HEK293 (cell line): ENCODE measurements at regions not wholly inside any gene's neighbourhood (a gene's known extent, or its start where the extent isn't known, plus 50 kb on each side); places are given as distances from the start of the nearest gene placed in this dataset.

Experiments used
- CTCF ChIP-seq: fragments of 450-650 bp; formaldehyde crosslinking; IDR thresholded peaks from 2 replicates; pipeline ENCODE4 v1.5.1; 2016; ENCODE audit warnings: missing biosample characterization, missing genetic modification characterization
- PBX3 ChIP-seq: sonication (generic); formaldehyde crosslinking; IDR thresholded peaks from 2 replicates; pipeline ENCODE4 v1.8.1; 2022; ENCODE audit warnings: mild to moderate bottlenecking, moderate library complexity, missing genetic modification reagents
- SCRT2 ChIP-seq: fragments of 450-650 bp; formaldehyde crosslinking; IDR thresholded peaks from 2 replicates; pipeline ENCODE4 v1.5.1; 2016; ENCODE audit warnings: missing biosample characterization, missing genetic modification characterization
- TSHZ1 ChIP-seq: fragments of 450-650 bp; formaldehyde crosslinking; IDR thresholded peaks from 2 replicates; pipeline ENCODE4 v1.5.1; 2016; ENCODE audit warnings: missing biosample characterization, missing genetic modification characterization, borderline replicate concordance
- ZNF202 ChIP-seq: fragments of 450-650 bp; formaldehyde crosslinking; IDR thresholded peaks from 2 replicates; pipeline ENCODE4 v1.5.1; 2016; ENCODE audit warnings: missing biosample characterization, missing genetic modification characterization, borderline replicate concordance
- ZNF274 ChIP-seq, 2 experiments: fragments of 200-500 bp in 1 of 2; fragments of 450-650 bp in 1 of 2; sonication (Bioruptor generic) in 1 of 2; formaldehyde crosslinking in 1 of 2; IDR thresholded peaks; 2 replicates each; pipeline versions ENCODE4 v1.5.1 to v1.6.1; 2014 to 2016; ENCODE audit warnings: borderline replicate concordance in 1 of 2, inconsistent platforms in 1 of 2, low read length in 1 of 2, missing biosample characterization in 1 of 2, missing genetic modification characterization in 1 of 2
- ZNF311 ChIP-seq: fragments of 450-650 bp; formaldehyde crosslinking; IDR thresholded peaks from 2 replicates; pipeline ENCODE4 v1.5.1; 2017; ENCODE audit warnings: missing biosample characterization, missing genetic modification characterization, borderline replicate concordance
- ZNF544 ChIP-seq: fragments of 450-650 bp; formaldehyde crosslinking; IDR thresholded peaks from 2 replicates; pipeline ENCODE4 v1.5.0; 2017; ENCODE audit warnings: missing biosample characterization, missing genetic modification characterization
- ZNF549 ChIP-seq: fragments of 450-650 bp; IDR thresholded peaks from 2 replicates; pipeline ENCODE4 v1.5.1; 2018; ENCODE audit warnings: missing biosample characterization, missing genetic modification characterization, mild to moderate bottlenecking, inconsistent platforms, moderate library complexity

- TF ChIP-seq SCRT2 (no peak), TSHZ1 (tag by site-specific recombination) (no peak), ZNF202 (no peak), ZNF544 (tag by site-specific recombination) (no peak), CTCF (tag by site-specific recombination) (no peak), ZNF274 (IDR thresholded peaks at IDR 0.05; ENCODE audit: low read length) (no peak), ZNF274 (tag by site-specific recombination; IDR thresholded peaks at IDR 0.05; ENCODE audit: borderline replicate concordance) (no peak), ZNF311 (no peak), PBX3 (CRISPR knock-in tag) (no peak), ZNF549 (tag by site-specific recombination) (no peak)
Measured at GRCh38 chr4:183589461-183590099, 69.4 kb downstream of the RWDD4 start.
